Breast epithelium (tissue), 3 donors: ENCODE measurements at regions not wholly inside any gene's neighbourhood (a gene's known extent, or its start where the extent isn't known, plus 50 kb on each side); places are given as distances from the start of the nearest gene placed in this dataset.

Experiments
- CTCF ChIP-seq, 3 donors: fragments of 450-650 bp; IDR thresholded peaks; one replicate each; pipeline ENCODE4 v1.5.1; 2016 to 2017; ENCODE audit warnings: antibody characterized with exemption in 3 of 3, mild to moderate bottlenecking in 3 of 3, moderate library complexity in 3 of 3
- POLR2A ChIP-seq: fragments of 450-650 bp; IDR thresholded peaks from one replicate; pipeline ENCODE4 v1.6.1; 2016; ENCODE audit warnings: antibody characterized with exemption, mild to moderate bottlenecking, moderate library complexity

- no peak for TF ChIP-seq POLR2A
- TF ChIP-seq CTCF (IDR thresholded peaks at IDR 0.05): no peak
These were observed 808.9 kb upstream of the SEL1L start for GRCh38 chr14:82342596-82342995.
